ENCODE measurements at regions not wholly inside any gene's neighbourhood (a gene's known extent, or its start where the extent isn't known, plus 50 kb on each side); places are given as distances from the start of the nearest gene placed in this dataset.

- Histone ChIP-seq H2AFZ (ENCODE audit: low read depth, low read length, poor library complexity, severe bottlenecking) (no peak overlapping the region), H3K4me3 (replicated peaks in 1 of 2; ENCODE audit: low read depth in 1 of 2, low read length in 2 of 2) (no peak overlapping the region), H3K9me2 (ENCODE audit: insufficient read depth) (no peaks in the 10 kb centered on the region), H3K4me1 (ENCODE audit: control insufficient read depth in 1 of 2, insufficient read depth in 2 of 2, low read length in 2 of 2) (no peaks in the 10 kb centered on the region), H3K27me3 (ENCODE audit: insufficient read depth, low read length) (no peaks in the 10 kb centered on the region), H3K4me2 (ENCODE audit: low read length) (no peak overlapping the region), H3K27ac (ENCODE audit: low read depth, low read length) (no peak overlapping the region), H3K36me3 (ENCODE audit: control insufficient read depth in 1 of 2, insufficient read depth in 2 of 2, low read length in 2 of 2) (no peaks in the 10 kb centered on the region), H3K9ac (ENCODE audit: low read length) (no peak overlapping the region), H4K20me1 (ENCODE audit: insufficient read depth) (no peaks in the 10 kb centered on the region), H3K9me3 (ENCODE audit: control insufficient read depth in 1 of 2, insufficient read depth in 1 of 2, low read depth in 1 of 2, low read length in 2 of 2) (no peaks in the 10 kb centered on the region), H3K79me2 (ENCODE audit: insufficient read depth, low read length) (no peaks in the 10 kb centered on the region)
- no peak for ATAC-seq
- intact Hi-C loops (cut with micrococcal nuclease) = no loop called here
- TF ChIP-seq JUND (IDR thresholded peaks at IDR 0.05) (no peak), EZH2 (IDR thresholded peaks at IDR 0.05) (no peak), ELF1 (IDR thresholded peaks at IDR 0.05; ENCODE audit: borderline replicate concordance, low read depth) (no peak), EZH2phosphoT487 (IDR thresholded peaks at IDR 0.05; ENCODE audit: borderline replicate concordance) (no peak), SP1 (IDR thresholded peaks at IDR 0.05; ENCODE audit: low read depth) (no peak), SRF (IDR thresholded peaks at IDR 0.05; ENCODE audit: low read depth) (no peak)
- ChIA-PET RAD21 (ENCODE audit: low non-redundant PET in 1 of 2, low total read pairs in 2 of 2, uncharacterized antibody in 2 of 2, unreplicated experiment in 2 of 2) (interaction anchor here in 1 of 2 experiments (0.6 kb wide), 1 partner anchor 20 kb away, joined by 3 read pairs; no protein-coding TSS in a partner anchor), POLR2A (no interaction called here), CTCF (interaction anchor here (0.7 kb wide), 1 partner anchor 87 kb away, joined by 3 read pairs; no protein-coding TSS in a partner anchor)
- DNase-seq (ENCODE audit: low read depth, low spot score) = no peak
- BruUV-seq (replicated peaks) = no TSS peak
Measured at GRCh38 chr16:52932321-52932720, 120.4 kb downstream of the CHD9NB start.

GRCh38 chr16:52929478-52930400, 123.0 kb downstream of the CHD9NB start:
- TF ChIP-seq EGR1 (IDR thresholded peaks at IDR 0.05; ENCODE audit: low read depth) (no peak), JUND (IDR thresholded peaks at IDR 0.05) (no peak), SIN3A (IDR thresholded peaks at IDR 0.05; ENCODE audit: low read depth) (no peak), EZH2phosphoT487 (IDR thresholded peaks at IDR 0.05; ENCODE audit: borderline replicate concordance) (no peak)
- no peaks in the 10 kb centered on the region for H3K4me1 ChIP-seq (ENCODE audit: control insufficient read depth in 1 of 2, insufficient read depth in 2 of 2, low read length in 2 of 2)
- no peak for ATAC-seq
- no peak overlapping the region for H3K4me2 ChIP-seq (ENCODE audit: low read length)
- H4K20me1 ChIP-seq (ENCODE audit: insufficient read depth) = no peaks in the 10 kb centered on the region
- ChIA-PET CTCF (no interaction called here), RAD21 (ENCODE audit: low non-redundant PET in 1 of 2, low total read pairs in 2 of 2, uncharacterized antibody in 2 of 2, unreplicated experiment in 2 of 2) (no interaction called here), POLR2A (no interaction called here)
- no peaks in the 10 kb centered on the region for H3K9me3 ChIP-seq (ENCODE audit: control insufficient read depth in 1 of 2, insufficient read depth in 1 of 2, low read depth in 1 of 2, low read length in 2 of 2)
- no peak overlapping the region for H3K27ac ChIP-seq (ENCODE audit: low read depth, low read length)
- no peak overlapping the region for H2AFZ ChIP-seq (ENCODE audit: low read depth, low read length, poor library complexity, severe bottlenecking)
- DNase-seq (ENCODE audit: low read depth, low spot score) = no peak
- intact Hi-C loops (cut with micrococcal nuclease) = no loop called here
- H3K27me3 ChIP-seq (ENCODE audit: insufficient read depth, low read length) = no peaks in the 10 kb centered on the region
- H3K79me2 ChIP-seq (ENCODE audit: insufficient read depth, low read length) = no peaks in the 10 kb centered on the region
- no peaks in the 10 kb centered on the region for H3K9me2 ChIP-seq (ENCODE audit: insufficient read depth)
- H3K4me3 ChIP-seq (replicated peaks in 1 of 2; ENCODE audit: low read depth in 1 of 2, low read length in 2 of 2) = no peak overlapping the region
- no peak overlapping the region for H3K9ac ChIP-seq (ENCODE audit: low read length)
- H3K36me3 ChIP-seq (ENCODE audit: control insufficient read depth in 1 of 2, insufficient read depth in 2 of 2, low read length in 2 of 2) = no peaks in the 10 kb centered on the region
- no TSS peak for BruUV-seq (replicated peaks)

Data from HCT116 (cell line).